HepG2 (cell line): ENCODE measurements at regions not wholly inside any gene's neighbourhood (a gene's known extent, or its start where the extent isn't known, plus 50 kb on each side); places are given as distances from the start of the nearest gene placed in this dataset.

Experiments used
- BHLHE40 ChIP-seq: IDR thresholded peaks from 2 replicates; pipeline ENCODE4 v1.6.1; 2011; ENCODE audit warnings: low read length, improper control_type of control experiment
- CTCF ChIP-seq: sonication (generic); formaldehyde crosslinking; IDR thresholded peaks from 2 replicates; pipeline ENCODE4 v1.5.0; 2020; ENCODE audit warnings: mild to moderate bottlenecking, missing genetic modification reagents, moderate library complexity
- KLF16 ChIP-seq, 2 experiments: sonication (generic) in 1 of 2; formaldehyde crosslinking in 1 of 2; IDR thresholded peaks; 2 replicates each; pipeline versions ENCODE4 v1.6.1 to v1.8.0; 2016 to 2023; ENCODE audit warnings: missing genetic modification reagents in 2 of 2, missing compliant biosample characterization in 1 of 2
- MAZ ChIP-seq, 2 experiments: sonication (generic) in 1 of 2; formaldehyde crosslinking in 1 of 2; IDR thresholded peaks; 2 replicates each; pipeline versions ENCODE4 v1.5.0 to v1.6.1; 2012 to 2020; ENCODE audit warnings: low read depth in 2 of 2, mild to moderate bottlenecking in 2 of 2, borderline replicate concordance in 1 of 2, improper control_type of control experiment in 1 of 2, low read length in 1 of 2, missing genetic modification reagents in 1 of 2, moderate library complexity in 1 of 2
- MYNN ChIP-seq: sonication (generic); formaldehyde crosslinking; IDR thresholded peaks from 2 replicates; pipeline ENCODE4 v1.4.0; 2020; ENCODE audit warnings: mild to moderate bottlenecking, low read depth, missing genetic modification reagents
- PHF8 ChIP-seq: sonication (generic); formaldehyde crosslinking; IDR thresholded peaks from 2 replicates; pipeline ENCODE4 v1.5.0; 2020; ENCODE audit warnings: missing genetic modification reagents
- POLR2A ChIP-seq, 2 experiments: IDR thresholded peaks; 2 replicates each; pipeline ENCODE4 v1.6.1; 2011; ENCODE audit warnings: low read depth in 2 of 2, low read length in 2 of 2, mild to moderate bottlenecking in 1 of 2, moderate library complexity in 1 of 2; ENCODE audit not compliant: insufficient read depth in 1 of 2
- ZBTB21 ChIP-seq: sonication (generic); formaldehyde crosslinking; IDR thresholded peaks from 2 replicates; pipeline ENCODE4 v1.4.0; 2020; ENCODE audit warnings: missing genetic modification reagents
- ZNF292 ChIP-seq: sonication (generic); formaldehyde crosslinking; IDR thresholded peaks from 2 replicates; pipeline ENCODE4 v1.8.1; 2022; ENCODE audit warnings: mild to moderate bottlenecking, low read depth, missing genetic modification reagents, borderline replicate concordance
- ZNF558 ChIP-seq: sonication (generic); formaldehyde crosslinking; IDR thresholded peaks from 2 replicates; pipeline ENCODE4 v1.9.0; 2022; ENCODE audit warnings: mild to moderate bottlenecking, missing genetic modification reagents, borderline replicate concordance
- ZNF678 ChIP-seq: sonication (generic); formaldehyde crosslinking; IDR thresholded peaks from 2 replicates; pipeline ENCODE4 v1.4.0; 2020; ENCODE audit warnings: mild to moderate bottlenecking, missing genetic modification reagents
- ZNF687 ChIP-seq: sonication (generic); formaldehyde crosslinking; IDR thresholded peaks from 2 replicates; pipeline ENCODE4 v1.5.1; 2020; ENCODE audit warnings: mild to moderate bottlenecking, missing genetic modification reagents, moderate library complexity
- TF ChIP-seq, protein P1 (sequence below): IDR thresholded peaks from 2 replicates; pipeline ENCODE4 v1.6.1; 2016; ENCODE audit warnings: missing biosample characterization, missing genetic modification reagents, low read depth

DNA sequence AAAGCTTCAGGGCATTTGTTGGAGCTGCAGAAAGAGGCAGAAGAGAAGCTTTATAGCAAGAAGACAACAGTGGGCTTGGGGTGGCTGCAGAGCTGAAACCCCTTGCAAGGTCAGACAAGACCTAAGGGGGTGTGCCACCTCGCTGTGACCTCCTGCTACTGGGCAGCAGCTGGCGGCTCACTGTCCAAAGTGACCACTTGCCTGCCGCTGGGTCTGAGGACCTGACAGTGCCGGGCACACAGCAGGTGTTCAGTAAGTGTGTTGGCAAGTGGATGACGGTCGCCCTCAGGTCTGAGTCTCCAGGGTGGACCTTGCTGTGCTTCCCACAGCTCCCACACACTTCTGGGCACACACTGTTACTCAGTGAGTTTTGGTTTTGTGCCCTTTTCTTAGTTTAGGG is 336.5 kb downstream of the C16orf95 start:
- TF ChIP-seq BHLHE40: no peak
- no peak for TF ChIP-seq ZNF687 (CRISPR knock-in tag)
- TF ChIP-seq, protein P1, sequence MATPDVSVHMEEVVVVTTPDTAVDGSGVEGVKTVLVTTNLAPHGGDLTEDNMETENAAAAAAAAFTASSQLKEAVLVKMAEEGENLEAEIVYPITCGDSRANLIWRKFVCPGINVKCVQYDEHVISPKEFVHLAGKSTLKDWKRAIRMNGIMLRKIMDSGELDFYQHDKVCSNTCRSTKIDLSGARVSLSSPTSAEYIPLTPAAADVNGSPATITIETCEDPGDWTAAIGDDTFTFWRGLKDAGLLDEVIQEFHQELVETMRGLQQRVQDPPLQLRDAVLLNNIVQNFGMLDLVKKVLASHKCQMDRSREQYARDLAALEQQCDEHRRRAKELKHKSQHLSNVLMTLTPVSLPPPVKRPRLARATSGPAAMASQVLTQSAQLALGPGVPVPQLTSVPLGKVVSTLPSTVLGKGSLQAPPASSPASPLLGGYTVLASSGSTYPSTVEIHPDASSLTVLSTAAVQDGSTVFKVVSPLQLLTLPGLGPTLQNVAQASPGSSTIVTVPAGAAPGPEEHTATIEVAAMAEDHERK: no peak
- TF ChIP-seq MYNN (CRISPR knock-in tag): no peak
- TF ChIP-seq ZBTB21 (CRISPR knock-in tag): no peak
- TF ChIP-seq MAZ (IDR thresholded peaks at IDR 0.05; ENCODE audit: borderline replicate concordance, low read depth, low read length): no peak
- TF ChIP-seq MAZ (CRISPR knock-in tag; IDR thresholded peaks at IDR 0.05; ENCODE audit: low read depth): no peak
- no peak for TF ChIP-seq PHF8
- no peak for TF ChIP-seq ZNF292 (CRISPR knock-in tag)
- no peak for TF ChIP-seq ZNF558
- no peak for TF ChIP-seq CTCF (CRISPR knock-in tag)
- no peak for TF ChIP-seq POLR2A (IDR thresholded peaks at IDR 0.05; ENCODE audit: insufficient read depth in 1 of 2, low read depth in 2 of 2, low read length in 2 of 2)
- no peak for TF ChIP-seq KLF16 (CRISPR knock-in tag; IDR thresholded peaks at IDR 0.05)
- TF ChIP-seq ZNF678: no peak
